ENCODE measurements at regions not wholly inside any gene's neighbourhood (a gene's known extent, or its start where the extent isn't known, plus 50 kb on each side); places are given as distances from the start of the nearest gene placed in this dataset.

DNA sequence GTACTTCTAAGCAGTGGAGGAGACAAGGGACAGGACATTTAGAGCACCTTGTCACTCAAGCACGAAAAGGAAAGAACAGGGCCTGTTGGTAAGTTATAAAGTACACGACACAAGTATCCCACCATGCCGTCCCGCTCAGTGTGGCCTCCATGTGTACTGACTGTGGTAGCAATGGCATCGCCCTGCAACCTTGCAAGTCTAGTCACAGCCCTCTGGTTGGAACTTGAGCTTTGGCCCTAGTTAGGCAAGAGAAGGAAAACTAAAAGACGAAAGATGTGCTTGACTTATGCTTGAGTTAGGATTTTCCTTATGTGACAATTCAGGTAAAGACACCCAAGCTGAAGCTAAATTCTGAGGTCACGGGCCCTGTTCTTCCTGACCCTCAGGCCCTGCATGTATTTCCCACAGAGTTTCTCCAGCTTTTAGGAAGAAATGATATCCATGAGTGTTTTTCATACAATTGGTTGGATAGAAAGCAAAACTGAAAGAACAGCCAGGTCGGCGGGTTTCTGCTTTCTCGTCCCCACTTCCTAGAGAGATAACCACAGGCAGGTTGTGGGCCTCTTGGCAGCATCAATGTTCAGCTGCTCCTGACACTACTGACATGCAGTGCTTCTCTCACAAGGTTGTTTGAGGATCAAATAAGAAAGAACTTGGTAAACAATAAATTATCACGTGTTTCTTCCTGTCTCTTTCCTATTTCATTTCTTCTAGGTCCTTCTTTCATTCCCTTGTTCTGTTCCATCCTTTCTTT, 216.2 kb downstream of the IRS2 start:
- TF ChIP-seq, protein P1, sequence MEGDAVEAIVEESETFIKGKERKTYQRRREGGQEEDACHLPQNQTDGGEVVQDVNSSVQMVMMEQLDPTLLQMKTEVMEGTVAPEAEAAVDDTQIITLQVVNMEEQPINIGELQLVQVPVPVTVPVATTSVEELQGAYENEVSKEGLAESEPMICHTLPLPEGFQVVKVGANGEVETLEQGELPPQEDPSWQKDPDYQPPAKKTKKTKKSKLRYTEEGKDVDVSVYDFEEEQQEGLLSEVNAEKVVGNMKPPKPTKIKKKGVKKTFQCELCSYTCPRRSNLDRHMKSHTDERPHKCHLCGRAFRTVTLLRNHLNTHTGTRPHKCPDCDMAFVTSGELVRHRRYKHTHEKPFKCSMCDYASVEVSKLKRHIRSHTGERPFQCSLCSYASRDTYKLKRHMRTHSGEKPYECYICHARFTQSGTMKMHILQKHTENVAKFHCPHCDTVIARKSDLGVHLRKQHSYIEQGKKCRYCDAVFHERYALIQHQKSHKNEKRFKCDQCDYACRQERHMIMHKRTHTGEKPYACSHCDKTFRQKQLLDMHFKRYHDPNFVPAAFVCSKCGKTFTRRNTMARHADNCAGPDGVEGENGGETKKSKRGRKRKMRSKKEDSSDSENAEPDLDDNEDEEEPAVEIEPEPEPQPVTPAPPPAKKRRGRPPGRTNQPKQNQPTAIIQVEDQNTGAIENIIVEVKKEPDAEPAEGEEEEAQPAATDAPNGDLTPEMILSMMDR (IDR thresholded peaks at IDR 0.05) = no peak
- TF ChIP-seq POLR2A (IDR thresholded peaks at IDR 0.05) = no peak
